HG02852 (cell line): ENCODE measurements at regions not wholly inside any gene's neighbourhood (a gene's known extent, or its start where the extent isn't known, plus 50 kb on each side); places are given as distances from the start of the nearest gene placed in this dataset.
"Not testable (repeated sequence)": the region's sequence is repeated elsewhere in the genome, so short reads cannot be mapped to it uniquely, and the experiment has no call there.

Experiments used
- ATAC-seq: cut with Tn5 transposase; IDR thresholded peaks from one replicate; pipeline ENCODE4 v1.9.1; 2021; ENCODE audit warnings: mild to moderate bottlenecking, moderate library complexity; ENCODE audit not compliant: unreplicated experiment

- ATAC-seq, result no peak
Measured at GRCh38 chr14:53751650-53752049, 205.0 kb downstream of the BMP4 start.

DNA sequence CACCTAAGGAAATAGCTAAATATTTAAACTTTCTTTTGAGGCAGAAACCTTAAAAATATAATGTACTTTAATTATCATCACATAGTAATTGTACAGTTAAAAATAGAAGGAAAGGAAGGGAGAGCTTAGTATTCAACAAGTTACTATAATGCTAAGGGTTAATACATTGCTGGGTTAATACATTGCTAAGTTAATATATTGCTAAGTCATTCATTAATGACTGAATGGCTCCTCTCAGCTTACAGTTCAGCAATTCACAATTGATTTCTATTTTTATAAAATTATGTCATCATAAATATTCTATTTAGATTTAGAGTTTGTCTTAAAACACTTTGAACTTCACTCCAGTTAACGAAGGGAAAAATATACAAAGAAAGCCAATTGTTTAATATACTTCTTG, 207.9 kb downstream of the BMP4 start:
- ATAC-seq, result no peak

- no peak for ATAC-seq
Measured at GRCh38 chr14:53744857-53745256, 211.8 kb downstream of the BMP4 start.

- no peak for ATAC-seq
Measured at GRCh38 chr14:53743371-53743770, 213.3 kb downstream of the BMP4 start.

DNA sequence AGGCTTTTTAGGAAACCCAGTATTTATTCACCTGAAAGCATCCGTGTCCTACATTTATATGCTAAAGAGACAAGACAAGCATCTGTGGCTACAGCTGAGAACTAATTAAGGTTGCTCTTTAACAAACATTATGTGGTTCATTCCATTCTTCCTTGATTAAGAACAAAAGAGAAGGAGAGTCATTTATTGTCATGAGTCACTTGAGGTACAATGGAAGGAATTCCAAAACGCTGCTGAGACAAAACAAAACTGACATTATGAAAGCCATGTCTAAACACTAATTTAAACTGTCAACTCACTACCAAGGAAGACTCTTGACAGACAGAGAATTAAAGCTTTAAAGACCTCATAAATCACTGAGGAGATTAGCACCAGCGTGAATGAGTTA, 214.4 kb downstream of the BMP4 start:
- no peak for ATAC-seq

- ATAC-seq, result no peak
Measured at GRCh38 chr14:53741479-53742232, 215.0 kb downstream of the BMP4 start.

GRCh38 chr14:53740570-53740969, 216.1 kb downstream of the BMP4 start:
- ATAC-seq, result no peak

- no peak for ATAC-seq
Measured at GRCh38 chr14:53735916-53736315, 220.7 kb downstream of the BMP4 start.

DNA sequence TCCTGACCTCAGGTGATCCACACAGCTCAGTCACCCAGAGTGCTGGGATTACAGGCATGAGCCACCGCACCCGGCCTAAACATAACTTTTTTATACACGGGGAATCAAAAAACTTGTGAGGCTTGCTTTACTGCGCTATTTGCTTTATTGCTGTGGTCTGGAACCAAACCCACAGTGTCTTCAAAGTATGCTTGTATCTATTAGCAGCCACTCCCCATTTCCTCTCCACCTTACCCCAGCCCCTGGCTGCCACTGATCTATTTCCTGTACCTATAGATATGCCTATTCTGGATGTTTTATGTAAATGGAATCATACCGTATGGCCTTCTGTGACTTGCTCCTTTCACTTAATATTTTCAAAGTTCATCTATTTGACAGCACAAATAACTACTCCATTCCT, 233.4 kb downstream of the BMP4 start:
- no peak for ATAC-seq

- ATAC-seq, result no peak
Measured at GRCh38 chr14:53719536-53719935, 237.1 kb downstream of the BMP4 start.

GRCh38 chr14:53716578-53716977, 240.0 kb downstream of the BMP4 start:
- ATAC-seq, result no peak

DNA sequence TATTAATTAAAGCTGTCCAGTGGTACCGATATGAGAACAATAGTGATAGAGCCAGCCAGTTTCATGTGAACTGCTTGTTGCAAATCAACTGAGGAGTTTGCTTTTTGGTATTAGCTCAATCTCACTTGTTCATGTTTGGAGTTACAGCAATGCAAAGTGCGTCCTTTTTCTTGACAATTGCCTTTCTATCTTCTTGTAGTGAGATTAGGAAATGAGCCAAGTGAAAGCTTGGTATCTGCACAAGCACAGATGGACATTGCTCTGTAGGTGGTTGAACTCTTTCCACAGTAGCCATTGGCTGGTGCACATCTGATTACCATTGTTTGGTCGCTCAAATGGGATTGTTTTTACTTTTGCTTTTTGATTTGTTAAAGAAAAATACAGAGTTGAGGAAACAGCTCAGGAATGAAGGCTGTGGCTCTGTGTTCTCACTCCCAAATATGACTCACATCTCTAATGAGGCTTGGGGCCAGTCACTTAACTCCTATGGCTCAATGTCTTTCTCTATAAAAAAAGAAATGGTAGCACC, 241.4 kb downstream of the BMP4 start:
- ATAC-seq, result no peak

GRCh38 chr14:53714495-53715192, 242.0 kb downstream of the BMP4 start:
- ATAC-seq, result no peak

DNA sequence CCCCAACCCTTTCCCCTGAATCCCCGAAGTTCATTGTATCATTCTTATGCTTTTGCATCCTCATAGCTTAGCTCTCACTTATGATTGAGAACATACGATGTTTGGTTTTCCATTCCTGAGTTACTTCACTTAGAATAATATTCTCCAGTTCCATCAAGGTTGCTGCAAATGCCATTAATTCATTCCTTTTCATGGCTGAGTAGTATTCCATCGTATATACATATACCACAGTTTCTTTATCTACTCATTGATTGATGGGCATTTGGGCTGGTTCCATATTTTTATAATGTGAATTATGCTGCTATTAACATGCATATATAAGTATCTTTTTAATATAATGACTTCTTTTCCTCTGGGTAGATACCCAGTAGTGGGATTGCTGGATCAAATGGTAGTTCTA, 243.7 kb downstream of the BMP4 start:
- not testable (repeated sequence) for ATAC-seq

DNA sequence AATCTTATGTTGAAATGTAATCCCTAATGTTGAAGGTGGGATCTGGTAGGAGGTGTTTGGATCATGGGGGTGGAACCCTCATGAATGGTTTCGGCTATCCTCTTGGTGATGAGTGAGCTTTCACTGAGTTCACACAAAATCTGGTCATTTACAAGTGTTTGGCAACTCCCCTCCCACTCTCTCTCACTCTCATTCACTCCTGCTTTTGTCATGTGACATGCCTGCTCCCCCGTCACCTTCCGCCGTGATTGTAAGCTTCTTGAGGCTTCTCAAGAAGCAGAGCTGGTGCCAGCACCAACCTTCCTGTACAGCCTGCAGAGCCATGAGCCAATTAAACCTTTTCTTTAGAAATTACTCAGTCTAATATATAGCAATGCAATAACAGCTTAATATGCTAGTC, 245.4 kb downstream of the BMP4 start:
- no peak for ATAC-seq

DNA sequence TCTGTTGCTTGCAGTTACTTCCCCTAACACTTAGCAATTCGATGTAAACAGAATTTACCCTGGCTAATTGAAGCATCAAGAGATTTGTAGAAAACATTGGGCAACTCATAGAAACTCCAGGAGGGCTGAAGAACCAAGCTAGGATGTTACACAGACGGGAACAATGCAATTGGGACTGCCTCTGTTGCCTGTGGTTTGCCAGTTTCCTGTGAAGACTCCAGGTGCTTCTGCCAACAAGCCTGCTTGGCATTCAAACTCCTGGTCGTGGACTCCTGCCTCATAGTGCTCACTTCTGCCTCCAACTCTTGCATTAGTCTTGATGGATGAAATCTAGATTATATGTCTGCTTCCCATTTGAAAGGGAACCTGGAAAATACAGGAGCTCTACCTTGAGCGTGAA, 246.0 kb downstream of the BMP4 start:
- no peak for ATAC-seq

DNA sequence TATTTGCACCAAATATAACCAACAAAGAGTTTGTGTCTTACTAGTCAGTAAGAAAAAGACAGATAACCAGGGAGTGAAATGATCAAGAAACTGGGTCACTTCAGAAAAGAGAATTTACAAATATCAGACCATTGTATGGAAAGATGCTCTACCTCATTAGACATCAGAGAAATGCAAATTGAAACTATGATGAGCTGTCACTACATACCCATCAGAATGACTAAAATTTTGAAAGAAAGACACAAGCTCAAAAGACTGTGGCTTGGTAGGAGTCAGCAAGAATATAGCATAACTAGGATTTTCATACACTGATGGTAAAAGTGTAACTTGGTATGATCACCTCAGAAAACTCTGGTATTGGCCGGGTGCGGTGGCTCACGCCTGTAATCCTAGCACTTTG, 247.2 kb downstream of the BMP4 start:
- ATAC-seq, result no peak

DNA sequence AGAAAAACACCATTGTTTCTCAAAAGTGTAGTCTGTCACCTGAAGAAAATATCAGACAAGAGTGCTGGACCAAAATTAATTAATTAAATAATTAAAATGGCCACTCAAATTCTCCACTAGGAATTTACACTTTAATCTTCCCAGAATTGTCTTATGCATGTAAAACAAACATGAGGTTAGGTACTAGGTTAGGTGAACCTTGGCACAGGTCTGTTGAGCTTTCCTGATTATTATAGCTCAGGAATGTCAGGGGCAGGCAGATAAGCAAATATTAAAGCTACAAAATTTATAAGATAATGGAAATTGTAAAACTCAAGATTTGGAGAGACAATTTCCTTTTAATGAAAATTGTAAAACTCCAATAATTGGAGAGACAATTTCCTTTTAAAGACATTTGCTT, 253.2 kb downstream of the BMP4 start:
- no peak for ATAC-seq

- ATAC-seq, result peak; percentile 62
Measured at GRCh38 chr14:53701108-53701875, 255.3 kb downstream of the BMP4 start.

DNA sequence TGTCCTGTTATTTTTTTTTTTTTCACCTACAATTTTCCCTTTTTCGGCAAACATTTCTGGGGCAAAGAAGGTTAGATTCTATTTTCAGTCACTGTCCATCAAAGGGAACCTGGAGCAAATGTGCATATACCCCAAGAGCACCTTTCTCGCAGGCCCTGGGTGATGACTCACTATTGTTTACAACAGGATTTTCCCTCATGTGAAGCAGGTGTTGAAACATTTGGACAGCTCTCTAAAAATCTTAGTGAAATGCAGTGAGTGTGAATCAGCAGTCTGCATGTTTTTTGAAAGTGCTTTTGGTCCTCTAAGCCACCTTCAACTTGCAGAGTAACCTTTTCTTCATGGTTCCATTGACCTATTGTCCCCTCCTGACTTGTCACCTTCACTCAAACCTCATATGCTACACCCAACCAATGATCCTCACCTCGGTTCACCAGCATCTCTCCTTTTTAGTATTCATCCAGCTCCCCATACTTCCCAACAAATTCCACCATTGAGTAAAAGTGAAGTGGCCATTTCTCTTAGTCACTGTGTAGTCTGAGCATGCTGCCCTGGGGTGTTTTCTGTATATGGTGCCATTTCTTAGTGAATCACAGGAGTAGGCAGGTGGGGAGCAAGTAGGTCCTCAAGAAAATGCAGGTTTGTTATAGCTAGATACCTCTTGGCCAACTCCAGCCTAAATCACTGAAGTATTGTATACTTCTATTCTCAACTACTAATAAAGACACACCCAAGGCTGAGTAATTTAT, 260.2 kb downstream of the BMP4 start:
- ATAC-seq, result no peak

DNA sequence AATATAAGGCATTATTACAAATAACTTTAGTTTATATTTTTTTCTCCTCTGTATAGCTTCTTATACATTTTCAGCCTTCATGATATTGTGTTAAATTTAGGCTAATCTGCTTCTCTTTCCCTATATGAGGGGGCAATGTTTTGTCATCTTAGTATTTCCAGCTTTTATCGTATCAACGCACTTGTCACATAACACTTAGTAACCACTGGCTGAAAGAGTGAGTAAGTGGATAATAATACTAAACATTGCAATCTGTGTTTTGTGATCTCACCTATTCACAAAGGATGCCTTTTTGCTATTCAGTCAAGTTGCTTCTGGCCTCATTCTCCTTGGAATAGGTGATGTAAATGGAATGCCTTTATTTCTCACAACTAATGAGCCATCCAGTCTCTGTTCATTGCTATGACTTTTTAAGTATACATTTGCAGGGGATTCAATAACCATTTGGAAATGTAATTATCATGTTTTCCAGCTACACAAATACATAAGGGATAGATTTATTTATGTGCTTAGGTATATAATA, 260.9 kb downstream of the BMP4 start:
- no peak for ATAC-seq
